Non-pigmented ciliary epithelial cell (primary cell): ENCODE measurements at regions not wholly inside any gene's neighbourhood (a gene's known extent, or its start where the extent isn't known, plus 50 kb on each side); places are given as distances from the start of the nearest gene placed in this dataset.
"Not testable (repeated sequence)": the region's sequence is repeated elsewhere in the genome, so short reads cannot be mapped to it uniquely, and the experiment has no call there.

Experiments
- DNase-seq: peaks from one replicate; pipeline ENCODE4 v3.0.0-alpha.2; 2010; ENCODE audit warnings: low read depth

- no peak for DNase-seq
Measured at GRCh38 chr6:68237205-68237604, 397.9 kb upstream of the ADGRB3 start.

GRCh38 chr6:68235326-68235784 lies 399.7 kb upstream of the ADGRB3 start:
- no peak for DNase-seq

- no peak for DNase-seq
Measured at GRCh38 chr6:68233623-68234022, 401.5 kb upstream of the ADGRB3 start.

- no peak for DNase-seq
Measured at GRCh38 chr6:68229566-68229965, 405.5 kb upstream of the ADGRB3 start.

GRCh38 chr6:68226460-68226859 lies 408.6 kb upstream of the ADGRB3 start:
- DNase-seq = no peak

- DNase-seq = no peak
Measured at GRCh38 chr6:68225729-68226128, 409.4 kb upstream of the ADGRB3 start.

- DNase-seq = no peak
Measured at GRCh38 chr6:68211242-68211795, 423.8 kb upstream of the ADGRB3 start.

GRCh38 chr6:68207612-68208011 lies 427.5 kb upstream of the ADGRB3 start:
- DNase-seq = not testable (repeated sequence)

- no peak for DNase-seq
Measured at GRCh38 chr6:68200929-68201328, 434.2 kb upstream of the ADGRB3 start.

GRCh38 chr6:68197356-68197755 lies 437.7 kb upstream of the ADGRB3 start:
- DNase-seq = no peak

- no peak for DNase-seq
Measured at GRCh38 chr6:68196645-68197044, 438.4 kb upstream of the ADGRB3 start.

- DNase-seq = not testable (repeated sequence)
Measured at GRCh38 chr6:68195753-68196152, 439.3 kb upstream of the ADGRB3 start.

GRCh38 chr6:68194846-68195478 lies 440.1 kb upstream of the ADGRB3 start:
- no peak for DNase-seq

- DNase-seq = no peak
Measured at GRCh38 chr6:68192988-68193387, 442.1 kb upstream of the ADGRB3 start.

GRCh38 chr6:68189217-68189815 lies 445.8 kb upstream of the ADGRB3 start:
- DNase-seq = no peak

- no peak for DNase-seq
Measured at GRCh38 chr6:68186870-68187269, 448.2 kb upstream of the ADGRB3 start.

GRCh38 chr6:68182386-68182785 lies 452.7 kb upstream of the ADGRB3 start:
- no peak for DNase-seq

- DNase-seq = not testable (repeated sequence)
Measured at GRCh38 chr6:68181027-68181426, 454.1 kb upstream of the ADGRB3 start.

GRCh38 chr6:68173616-68174015 lies 461.5 kb upstream of the ADGRB3 start:
- DNase-seq = no peak

- DNase-seq = no peak
Measured at GRCh38 chr6:68169922-68170321, 465.2 kb upstream of the ADGRB3 start.

- DNase-seq = no peak
Measured at GRCh38 chr6:68167604-68168003, 467.5 kb upstream of the ADGRB3 start.

GRCh38 chr6:68160812-68161211 lies 474.3 kb upstream of the ADGRB3 start:
- DNase-seq = not testable (repeated sequence)

- no peak for DNase-seq
Measured at GRCh38 chr6:68160348-68160747, 474.7 kb upstream of the ADGRB3 start.

GRCh38 chr6:68159433-68159832 lies 475.6 kb upstream of the ADGRB3 start:
- no peak for DNase-seq
